Islet of Langerhans (tissue), 1 donor: ENCODE measurements at regions not wholly inside any gene's neighbourhood (a gene's known extent, or its start where the extent isn't known, plus 50 kb on each side); places are given as distances from the start of the nearest gene placed in this dataset.
"Not testable (repeated sequence)": the region's sequence is repeated elsewhere in the genome, so short reads cannot be mapped to it uniquely, and the experiment has no call there.

ENCODE experiments used
- FAIRE-seq: peaks from one replicate; lab custom pipeline; 2011; peaks lifted over from hg19 to GRCh38; lab: Jason Lieb, UNC

- no peak for FAIRE-seq
Measured at GRCh38 chr4:148643851-148644250, 201.6 kb upstream of the NR3C2 start.

- FAIRE-seq: no peak
Measured at GRCh38 chr4:148642907-148643306, 200.7 kb upstream of the NR3C2 start.

GRCh38 chr4:148638079-148638478 lies 195.9 kb upstream of the NR3C2 start:
- FAIRE-seq: not testable (repeated sequence)

GRCh38 chr4:148637453-148637852 lies 195.2 kb upstream of the NR3C2 start:
- not testable (repeated sequence) for FAIRE-seq

GRCh38 chr4:148634476-148634875 lies 192.3 kb upstream of the NR3C2 start:
- no peak for FAIRE-seq

GRCh38 chr4:148633720-148634119 lies 191.5 kb upstream of the NR3C2 start:
- FAIRE-seq: no peak

- FAIRE-seq: peak; percentile 9
Measured at GRCh38 chr4:148632476-148632875, 190.3 kb upstream of the NR3C2 start.

GRCh38 chr4:148630051-148630450 lies 187.8 kb upstream of the NR3C2 start:
- FAIRE-seq: no peak

GRCh38 chr4:148618856-148619255 lies 176.6 kb upstream of the NR3C2 start:
- FAIRE-seq: no peak

GRCh38 chr4:148608968-148609367 lies 166.8 kb upstream of the NR3C2 start:
- no peak for FAIRE-seq

GRCh38 chr4:148598418-148599207 lies 156.4 kb upstream of the NR3C2 start:
- not testable (repeated sequence) for FAIRE-seq

- no peak for FAIRE-seq
Measured at GRCh38 chr4:148589182-148589581, 147.0 kb upstream of the NR3C2 start.

GRCh38 chr4:148575577-148575976 lies 133.4 kb upstream of the NR3C2 start:
- no peak for FAIRE-seq

GRCh38 chr4:148574911-148575310 lies 132.7 kb upstream of the NR3C2 start:
- FAIRE-seq: no peak

- no peak for FAIRE-seq
Measured at GRCh38 chr4:148574502-148574901, 132.3 kb upstream of the NR3C2 start.

GRCh38 chr4:148574066-148574465 lies 131.9 kb upstream of the NR3C2 start:
- FAIRE-seq: no peak

GRCh38 chr4:148573296-148573695 lies 131.1 kb upstream of the NR3C2 start:
- FAIRE-seq: no peak

GRCh38 chr4:148565801-148566200 lies 123.6 kb upstream of the NR3C2 start:
- no peak for FAIRE-seq

- no peak for FAIRE-seq
Measured at GRCh38 chr4:148563684-148564083, 121.5 kb upstream of the NR3C2 start.

- no peak for FAIRE-seq
Measured at GRCh38 chr4:148561467-148561866, 119.3 kb upstream of the NR3C2 start.

GRCh38 chr4:148557793-148558192 lies 115.6 kb upstream of the NR3C2 start:
- no peak for FAIRE-seq

- FAIRE-seq: no peak
Measured at GRCh38 chr4:148550788-148551187, 108.6 kb upstream of the NR3C2 start.

GRCh38 chr4:148542922-148543623 lies 100.9 kb upstream of the NR3C2 start:
- peak; percentile 27 for FAIRE-seq
